Fibroblast of skin of scalp (primary cell): ENCODE measurements at regions not wholly inside any gene's neighbourhood (a gene's known extent, or its start where the extent isn't known, plus 50 kb on each side); places are given as distances from the start of the nearest gene placed in this dataset.

Experiments used
- DNase-seq: peaks from one replicate; pipeline ENCODE4 v3.0.0-alpha.2; 2013

GRCh38 chr16:10317425-10318001, 68.3 kb upstream of the ATF7IP2 start:
- DNase-seq: no peak

- no peak for DNase-seq
Observed at GRCh38 chr16:10318798-10319500, 66.9 kb upstream of the ATF7IP2 start.

- DNase-seq: no peak
Observed at GRCh38 chr16:10321407-10322387, 64.2 kb upstream of the ATF7IP2 start.

GRCh38 chr16:10322723-10323527, 62.9 kb upstream of the ATF7IP2 start:
- DNase-seq: no peak

GRCh38 chr16:10323528-10323869, 62.4 kb upstream of the ATF7IP2 start:
- DNase-seq: no peak

GRCh38 chr16:10324210-10324609, 61.7 kb upstream of the ATF7IP2 start:
- no peak for DNase-seq

- DNase-seq: no peak
Observed at GRCh38 chr16:10325783-10326543, 59.9 kb upstream of the ATF7IP2 start.

GRCh38 chr16:10326647-10327046, 59.2 kb upstream of the ATF7IP2 start:
- no peak for DNase-seq

- DNase-seq: peak; percentile 65
Observed at GRCh38 chr16:10328291-10328690, 57.6 kb upstream of the ATF7IP2 start.

GRCh38 chr16:10332241-10332640, 53.6 kb upstream of the ATF7IP2 start:
- no peak for DNase-seq

GRCh38 chr16:10332775-10333174, 53.1 kb upstream of the ATF7IP2 start:
- DNase-seq: no peak

- no peak for DNase-seq
Observed at GRCh38 chr16:10333321-10334032, 52.4 kb upstream of the ATF7IP2 start.

GRCh38 chr16:10335681-10336080, 50.2 kb upstream of the ATF7IP2 start:
- no peak for DNase-seq
